ENCODE measurements at regions not wholly inside any gene's neighbourhood (a gene's known extent, or its start where the extent isn't known, plus 50 kb on each side); places are given as distances from the start of the nearest gene placed in this dataset.

- TF ChIP-seq EZH2 (IDR thresholded peaks at IDR 0.05) (no peak), POLR2AphosphoS5 (IDR thresholded peaks at IDR 0.05; ENCODE audit: borderline replicate concordance, low read depth, low read length) (no peak), FOXP2 (optimal IDR thresholded peaks at IDR 0.05; ENCODE audit: control extremely low read depth, extremely low read length, insufficient read depth) (no peak)
Measured at GRCh38 chrX:117301086-117301485, 815.5 kb downstream of the KLHL13 start.
